Fibroblast of upper back skin (primary cell): ENCODE measurements at regions not wholly inside any gene's neighbourhood (a gene's known extent, or its start where the extent isn't known, plus 50 kb on each side); places are given as distances from the start of the nearest gene placed in this dataset.
"Not testable (repeated sequence)": the region's sequence is repeated elsewhere in the genome, so short reads cannot be mapped to it uniquely, and the experiment has no call there.

Source experiments
- DNase-seq: peaks from one replicate; pipeline ENCODE4 v3.0.0-alpha.2; 2013

GRCh38 chr9:61953108-61953507 lies 763.3 kb downstream of the SPATA31A7 start:
- DNase-seq, result peak; percentile 22

- DNase-seq, result not testable (repeated sequence)
Measured at GRCh38 chr9:61971635-61972034, 781.8 kb downstream of the SPATA31A7 start.

- DNase-seq, result not testable (repeated sequence)
Measured at GRCh38 chr9:61974501-61974900, 784.7 kb downstream of the SPATA31A7 start.

- not testable (repeated sequence) for DNase-seq
Measured at GRCh38 chr9:61976318-61976717, 786.5 kb downstream of the SPATA31A7 start.

- DNase-seq, result not testable (repeated sequence)
Measured at GRCh38 chr9:61982727-61983126, 792.9 kb downstream of the SPATA31A7 start.

GRCh38 chr9:61983441-61983840 lies 793.6 kb downstream of the SPATA31A7 start:
- not testable (repeated sequence) for DNase-seq

GRCh38 chr9:61983954-61984353 lies 794.1 kb downstream of the SPATA31A7 start:
- DNase-seq, result not testable (repeated sequence)

GRCh38 chr9:61984513-61984912 lies 794.7 kb downstream of the SPATA31A7 start:
- not testable (repeated sequence) for DNase-seq

GRCh38 chr9:61992110-61992509 lies 802.3 kb downstream of the SPATA31A7 start:
- not testable (repeated sequence) for DNase-seq

GRCh38 chr9:62032441-62032840 lies 842.6 kb downstream of the SPATA31A7 start:
- DNase-seq, result not testable (repeated sequence)

GRCh38 chr9:62038260-62038659 lies 848.4 kb downstream of the SPATA31A7 start:
- not testable (repeated sequence) for DNase-seq

- DNase-seq, result not testable (repeated sequence)
Measured at GRCh38 chr9:62058155-62058554, 868.3 kb downstream of the SPATA31A7 start.

- DNase-seq, result not testable (repeated sequence)
Measured at GRCh38 chr9:62071043-62071442, 881.2 kb downstream of the SPATA31A7 start.

GRCh38 chr9:62073401-62073800 lies 883.6 kb downstream of the SPATA31A7 start:
- DNase-seq, result not testable (repeated sequence)

GRCh38 chr9:62084245-62084644 lies 894.4 kb downstream of the SPATA31A7 start:
- DNase-seq, result not testable (repeated sequence)

- not testable (repeated sequence) for DNase-seq
Measured at GRCh38 chr9:62095714-62096345, 906.0 kb downstream of the SPATA31A7 start.

- not testable (repeated sequence) for DNase-seq
Measured at GRCh38 chr9:62110486-62110885, 920.6 kb downstream of the SPATA31A7 start.

- DNase-seq, result not testable (repeated sequence)
Measured at GRCh38 chr9:62116951-62117640, 927.3 kb downstream of the SPATA31A7 start.

GRCh38 chr9:62119656-62120055 lies 929.8 kb downstream of the SPATA31A7 start:
- not testable (repeated sequence) for DNase-seq

- DNase-seq, result not testable (repeated sequence)
Measured at GRCh38 chr9:62125631-62126611, 936.1 kb downstream of the SPATA31A7 start.

- not testable (repeated sequence) for DNase-seq
Measured at GRCh38 chr9:62135022-62135421, 945.2 kb downstream of the SPATA31A7 start.

GRCh38 chr9:62145648-62146047 lies 955.8 kb downstream of the SPATA31A7 start:
- DNase-seq, result not testable (repeated sequence)
